PC-9 (cell line): ENCODE measurements at regions not wholly inside any gene's neighbourhood (a gene's known extent, or its start where the extent isn't known, plus 50 kb on each side); places are given as distances from the start of the nearest gene placed in this dataset.

Experiments used
- BruUV-seq: library from RNA; stranded (reverse); fragments of 400-500 nt; replicated peaks from 2 replicates; lab custom pipeline; 2021; lab: Mats Ljungman, UMichigan
- CTCF ChIA-PET: fragments of 300-600 bp; sonication (Branson Sonifier 250); formaldehyde crosslinking; loops from one replicate; lab custom pipeline; 2022; ENCODE audit warnings: antibody characterized with exemption; lab: Charles Lee
- POLR2A ChIA-PET: fragments of 300-600 bp; sonication (Branson Sonifier 250); formaldehyde crosslinking; loops from one replicate; lab custom pipeline; 2022; ENCODE audit warnings: antibody characterized with exemption; ENCODE audit not compliant: unreplicated experiment; lab: Charles Lee
- DNase-seq, 2 experiments: peaks; one replicate each; pipeline versions ENCODE4 v3.0.0 to v3.0.0-alpha.2; 2015 to 2022; ENCODE audit warnings: mixed read lengths in 1 of 2
- H2AFZ ChIP-seq: fragments of 200-600 bp; sonication (generic); 2 replicates; pipeline ENCODE4 v1.8.1; 2017; ENCODE audit warnings: antibody characterized with exemption
- H3F3A ChIP-seq: fragments of 200-600 bp; sonication (generic); 2 replicates; pipeline ENCODE4 v1.8.1; 2017; ENCODE audit warnings: antibody characterized with exemption, mild to moderate bottlenecking, low read depth; ENCODE audit not compliant: insufficient read depth
- H3K27ac ChIP-seq: fragments of 200-600 bp; sonication (generic); 2 replicates; pipeline ENCODE4 v1.6.1; 2016; ENCODE audit warnings: mixed run types
- H3K27me3 ChIP-seq: fragments of 200-600 bp; sonication (generic); 2 replicates; pipeline ENCODE4 v1.6.1; 2016; ENCODE audit warnings: low read depth, mixed run types; ENCODE audit not compliant: insufficient read depth
- H3K36me3 ChIP-seq: fragments of 200-600 bp; sonication (generic); 2 replicates; pipeline ENCODE4 v1.6.1; 2016; ENCODE audit warnings: low read depth, mixed run types
- H3K4me1 ChIP-seq: fragments of 200-600 bp; sonication (generic); replicated peaks from 2 replicates; pipeline ENCODE4 v1.6.1; 2016; ENCODE audit warnings: mixed run types; ENCODE audit not compliant: insufficient read depth
- H3K4me2 ChIP-seq: fragments of 200-600 bp; sonication (generic); 2 replicates; pipeline ENCODE4 v1.6.1; 2017; ENCODE audit warnings: mixed run types
- H3K4me3 ChIP-seq: fragments of 200-600 bp; sonication (generic); 2 replicates; pipeline ENCODE4 v1.6.1; 2016; ENCODE audit warnings: mixed run types
- H3K79me2 ChIP-seq: fragments of 200-600 bp; sonication (generic); 2 replicates; pipeline ENCODE4 v1.6.1; 2017; ENCODE audit warnings: low read depth, mixed run types
- H3K9me2 ChIP-seq: fragments of 200-600 bp; sonication (generic); 2 replicates; pipeline ENCODE4 v1.8.1; 2017; ENCODE audit warnings: mild to moderate bottlenecking; ENCODE audit not compliant: insufficient read depth
- H3K9me3 ChIP-seq: fragments of 200-600 bp; sonication (generic); 2 replicates; pipeline ENCODE4 v1.8.1; 2016; ENCODE audit warnings: low read depth; ENCODE audit not compliant: insufficient read depth
- H4K20me1 ChIP-seq: fragments of 200-600 bp; sonication (generic); 2 replicates; pipeline ENCODE4 v1.8.1; 2017; ENCODE audit not compliant: insufficient read depth
- CTCF ChIP-seq: fragments of 200-600 bp; sonication (generic); conservative IDR thresholded peaks from 2 replicates; pipeline ENCODE4 v1.6.1; 2017; ENCODE audit warnings: mixed run types, antibody characterized with exemption, mild to moderate bottlenecking, moderate library complexity
- EZH2 ChIP-seq: fragments of 200-600 bp; sonication (generic); IDR thresholded peaks from 2 replicates; pipeline ENCODE4 v1.8.0; 2017; ENCODE audit warnings: antibody characterized with exemption, low read depth
- intact Hi-C: fragments of 100-400 bp; cut with micrococcal nuclease; formaldehyde crosslinking; loops from one replicate; pipeline ENCODE4 v1.10.0; 2022; ENCODE audit not compliant: unreplicated experiment

- Histone ChIP-seq H3K79me2 (no peaks in the 10 kb centered on the region), H2AFZ (peak overlapping the region; percentile 13; the same call in 1 of the 2 replicates), H3K4me3 (no peak overlapping the region), H3K27me3 (no peaks in the 10 kb centered on the region), H4K20me1 (no peaks in the 10 kb centered on the region), H3K9me2 (no peaks in the 10 kb centered on the region), H3K27ac (peak overlapping the region; percentile 94), H3F3A (peaks cover 11% of the 10 kb centered on the region), H3K4me1 (peaks cover 36% of the 10 kb centered on the region), H3K4me2 (no peak overlapping the region), H3K36me3 (0 out of 2 replicates have a peak, but pooled peaks cover 8% of the 10 kb centered on the region), H3K9me3 (peaks cover 61% of the 10 kb centered on the region)
- intact Hi-C loops = no loop called here
- TF ChIP-seq CTCF (no peak), EZH2 (no peak)
- BruUV-seq = no TSS peak
- CTCF ChIA-PET = no interaction called here
- DNase-seq = peak; percentile 11 to 39
- POLR2A ChIA-PET = no interaction called here
Observed at GRCh38 chr19:23482829-23483228, 87.6 kb upstream of the ZNF91 start.

DNA sequence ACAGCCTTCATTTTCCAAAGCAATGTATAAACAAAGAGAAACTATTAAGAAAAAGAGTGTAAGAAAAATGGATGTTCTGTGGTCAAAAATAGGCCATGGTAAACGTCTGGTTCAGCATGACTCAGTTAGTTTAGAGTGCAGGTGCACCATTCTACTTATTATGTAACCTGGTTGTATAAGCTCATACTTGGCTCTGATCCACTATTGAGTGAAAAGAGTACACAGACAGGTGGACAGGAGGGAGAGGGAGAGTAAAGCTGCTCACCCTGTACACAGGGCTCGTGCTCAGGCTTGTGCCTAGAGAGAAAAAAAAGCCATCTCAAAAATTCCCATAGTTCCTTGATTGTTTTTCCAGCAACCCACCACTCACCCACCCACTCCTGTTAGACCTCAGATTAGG is 85.8 kb upstream of the ZNF91 start:
- Histone ChIP-seq H3K36me3 (0 out of 2 replicates have a peak, but pooled peaks cover 8% of the 10 kb centered on the region), H4K20me1 (no peaks in the 10 kb centered on the region), H3K79me2 (no peaks in the 10 kb centered on the region), H3K9me3 (peaks cover 58% of the 10 kb centered on the region), H3K4me3 (no peak overlapping the region), H3K4me1 (peaks cover 36% of the 10 kb centered on the region), H3K27ac (peak overlapping the region; percentile 94), H3K9me2 (no peaks in the 10 kb centered on the region), H2AFZ (peak overlapping the region; percentile 48), H3F3A (peaks cover 11% of the 10 kb centered on the region), H3K27me3 (no peaks in the 10 kb centered on the region), H3K4me2 (peak overlapping the region; percentile 28)
- BruUV-seq = no TSS peak
- ChIA-PET POLR2A (interaction anchor here (0.9 kb wide), 1 partner anchor 29 kb away, joined by 4 read pairs; no protein-coding TSS in a partner anchor), CTCF (no interaction called here)
- no peak for TF ChIP-seq CTCF
- TF ChIP-seq EZH2 = no peak
- intact Hi-C loops = loop anchor here (1.0 kb wide), 1 partner anchor 68 kb away; no protein-coding TSS in a partner anchor
- peak; percentile 43 to 92 for DNase-seq

DNA sequence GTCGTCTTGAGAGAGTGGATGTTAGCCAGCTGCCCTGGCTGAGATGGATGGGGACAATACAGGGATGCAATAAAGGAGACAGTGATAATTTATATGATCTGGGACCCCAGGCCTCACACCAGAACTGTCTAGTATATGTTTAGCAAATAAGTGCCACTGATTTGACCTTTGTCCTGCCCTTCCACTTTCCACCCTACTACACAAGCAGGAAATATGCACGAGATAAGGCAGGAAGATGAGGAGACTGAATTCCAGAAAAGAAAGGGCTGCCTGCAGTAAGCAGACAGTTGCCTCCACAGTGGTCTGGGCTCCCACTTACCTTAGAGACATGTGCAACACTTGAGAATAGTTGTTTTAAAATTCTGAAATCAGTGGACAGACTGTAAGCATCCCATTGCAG is 80.2 kb upstream of the ZNF91 start:
- Histone ChIP-seq H2AFZ (no peak overlapping the region), H3K4me1 (peaks cover 6% of the 10 kb centered on the region), H3K9me3 (peaks cover 30% of the 10 kb centered on the region), H3K4me2 (no peak overlapping the region), H3K36me3 (0 out of 2 replicates have a peak, but pooled peaks cover 5% of the 10 kb centered on the region), H3K27ac (no peak overlapping the region), H3F3A (no peaks in the 10 kb centered on the region; the same call in 1 of the 2 replicates), H3K4me3 (no peak overlapping the region), H3K27me3 (no peaks in the 10 kb centered on the region), H4K20me1 (no peaks in the 10 kb centered on the region), H3K9me2 (no peaks in the 10 kb centered on the region), H3K79me2 (no peaks in the 10 kb centered on the region)
- TF ChIP-seq CTCF = no peak
- TF ChIP-seq EZH2 = no peak
- no TSS peak for BruUV-seq
- ChIA-PET POLR2A (interaction anchor here (0.6 kb wide), 1 partner anchor 283 kb away, joined by 4 read pairs; the partner anchor contains the start of gene ZNF681), CTCF (no interaction called here)
- intact Hi-C loops = no loop called here
- DNase-seq = no peak
